GM23248 (cell line): ENCODE measurements at regions not wholly inside any gene's neighbourhood (a gene's known extent, or its start where the extent isn't known, plus 50 kb on each side); places are given as distances from the start of the nearest gene placed in this dataset.

Experiments used
- EZH2 ChIP-seq: fragments of 200-600 bp; sonication (generic); IDR thresholded peaks from 2 replicates; pipeline ENCODE4 v1.6.1; 2018; ENCODE audit warnings: antibody characterized with exemption, mild to moderate bottlenecking; ENCODE audit not compliant: insufficient read depth, poor library complexity, severe bottlenecking
- EZH2phosphoT487 ChIP-seq: fragments of 200-600 bp; sonication (generic); IDR thresholded peaks from 2 replicates; pipeline ENCODE4 v1.6.1; 2018; ENCODE audit warnings: antibody characterized with exemption, moderate library complexity, mild to moderate bottlenecking, low read depth; ENCODE audit not compliant: insufficient read depth

- no peak for TF ChIP-seq EZH2
- TF ChIP-seq EZH2phosphoT487: no peak
Measured at GRCh38 chr5:155850370-155850769, 476.6 kb upstream of the SGCD start.
